Skeletal muscle tissue (tissue), 3 donors: ENCODE measurements at regions not wholly inside any gene's neighbourhood (a gene's known extent, or its start where the extent isn't known, plus 50 kb on each side); places are given as distances from the start of the nearest gene placed in this dataset.

ENCODE experiments used
- H3K27ac ChIP-seq: one replicate; pipeline ENCODE4 v1.7.0; 2013; ENCODE audit warnings: mild to moderate bottlenecking, low read depth, low read length, inconsistent platforms
- H3K27me3 ChIP-seq, 3 donors: one replicate each; pipeline ENCODE4 v1.7.0; 2013; ENCODE audit warnings: low read length in 3 of 3; ENCODE audit not compliant: control insufficient read depth in 3 of 3, insufficient read depth in 3 of 3
- H3K36me3 ChIP-seq, 3 donors: one replicate each; pipeline ENCODE4 v1.7.0; 2013; ENCODE audit warnings: low read length in 3 of 3; ENCODE audit not compliant: control insufficient read depth in 3 of 3, insufficient read depth in 3 of 3
- H3K4me1 ChIP-seq, 3 donors: one replicate each; pipeline ENCODE4 v1.7.0; 2013; ENCODE audit warnings: low read length in 3 of 3, mild to moderate bottlenecking in 3 of 3; ENCODE audit not compliant: control insufficient read depth in 3 of 3, insufficient read depth in 3 of 3
- H3K4me3 ChIP-seq, 3 donors: one replicate each; pipeline ENCODE4 v1.7.0; 2013; ENCODE audit warnings: low read length in 3 of 3
- H3K9ac ChIP-seq, 3 donors: one replicate each; pipeline ENCODE4 v1.7.0; 2013; ENCODE audit warnings: low read length in 3 of 3, mild to moderate bottlenecking in 3 of 3, moderate library complexity in 2 of 3, low read depth in 1 of 3
- H3K9me3 ChIP-seq, 3 donors: one replicate each; pipeline ENCODE4 v1.7.0; 2013; ENCODE audit warnings: low read length in 3 of 3; ENCODE audit not compliant: control insufficient read depth in 3 of 3
- donor health status: Osteomylitis.

DNA sequence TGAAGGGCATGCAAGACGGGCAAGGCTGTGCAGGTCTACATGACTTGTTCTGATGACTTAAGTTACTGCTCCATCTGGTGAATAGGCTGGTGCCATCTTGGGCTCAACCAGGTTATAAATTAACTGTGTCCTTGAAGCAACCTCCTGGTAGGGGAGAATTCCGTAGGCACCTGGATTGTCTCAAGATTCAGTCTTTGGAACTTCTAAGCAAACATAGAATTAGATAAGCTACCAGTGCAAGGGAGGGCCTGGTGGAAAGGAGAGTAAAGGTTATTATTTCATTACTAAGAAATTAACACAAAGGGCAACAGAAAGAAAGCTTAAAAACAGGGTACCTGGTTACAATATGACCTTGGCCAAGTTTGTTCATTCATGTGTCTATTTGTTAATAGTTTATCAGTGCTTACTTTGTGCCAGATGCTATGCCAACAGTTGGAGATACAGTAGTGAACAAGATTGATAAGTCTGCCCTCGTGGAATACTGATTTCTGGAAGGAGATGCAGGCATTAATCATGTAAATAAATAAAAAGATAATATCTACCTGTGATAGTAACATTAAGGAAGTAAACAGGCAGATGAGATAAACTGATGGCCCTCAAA is 107.0 kb upstream of the PALS2 start:
- Histone ChIP-seq H3K9ac (no peak overlapping the region), H3K9me3 (no peaks in the 10 kb centered on the region), H3K27ac (no peak overlapping the region), H3K4me3 (no peak overlapping the region), H3K36me3 (no peaks in the 10 kb centered on the region), H3K27me3 (no peaks in the 10 kb centered on the region), H3K4me1 (peaks cover 6 to 16% (median 6%) of the 10 kb centered on the region in 3 donors)

DNA sequence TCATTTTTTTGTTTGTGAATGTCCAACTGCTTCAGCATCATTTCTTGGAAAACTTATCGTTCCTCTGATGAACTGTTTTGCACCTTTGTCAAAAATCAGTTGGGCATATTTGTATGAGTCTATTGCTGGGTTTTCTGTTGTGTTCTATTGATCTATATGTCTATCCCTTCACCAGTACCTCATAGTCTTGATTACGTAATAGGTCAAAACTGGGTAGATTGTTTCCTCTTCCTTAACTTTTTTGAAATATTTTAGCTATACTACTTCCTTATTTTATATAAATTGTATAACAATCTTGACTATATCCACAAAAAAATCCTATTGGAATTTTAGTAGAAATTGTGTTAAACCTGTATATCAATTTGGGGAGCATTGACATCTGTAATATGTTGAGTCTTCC is 104.1 kb upstream of the PALS2 start:
- Histone ChIP-seq H3K9me3 (no peaks in the 10 kb centered on the region), H3K36me3 (no peaks in the 10 kb centered on the region), H3K4me1 (no peaks in the 10 kb centered on the region), H3K4me3 (no peak overlapping the region), H3K9ac (no peak overlapping the region), H3K27me3 (no peaks in the 10 kb centered on the region), H3K27ac (no peak overlapping the region)

DNA sequence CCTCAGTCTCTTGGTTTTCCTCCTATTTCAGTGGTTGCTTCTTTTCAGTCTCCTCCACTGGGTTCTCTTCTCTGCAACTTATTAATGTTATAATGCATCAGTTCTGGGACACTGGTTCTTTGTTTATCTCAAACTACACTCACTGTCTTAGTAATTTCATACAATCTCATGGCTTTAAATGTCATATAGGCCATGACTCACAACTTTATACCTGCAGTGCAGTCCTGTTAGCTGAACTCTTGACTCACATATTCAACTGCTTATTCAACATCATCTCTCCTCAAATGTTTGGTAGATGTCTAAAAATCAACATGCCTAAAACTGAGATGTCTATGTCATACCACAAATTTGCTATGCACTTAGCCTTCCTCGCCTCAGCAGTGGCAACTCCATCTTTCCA is 101.2 kb upstream of the PALS2 start:
- Histone ChIP-seq H3K27me3 (no peaks in the 10 kb centered on the region), H3K9ac (no peak overlapping the region), H3K9me3 (no peaks in the 10 kb centered on the region), H3K27ac (no peak overlapping the region), H3K36me3 (no peaks in the 10 kb centered on the region), H3K4me1 (peaks cover 6 to 15% (median 6%) of the 10 kb centered on the region in 3 donors), H3K4me3 (no peak overlapping the region)

DNA sequence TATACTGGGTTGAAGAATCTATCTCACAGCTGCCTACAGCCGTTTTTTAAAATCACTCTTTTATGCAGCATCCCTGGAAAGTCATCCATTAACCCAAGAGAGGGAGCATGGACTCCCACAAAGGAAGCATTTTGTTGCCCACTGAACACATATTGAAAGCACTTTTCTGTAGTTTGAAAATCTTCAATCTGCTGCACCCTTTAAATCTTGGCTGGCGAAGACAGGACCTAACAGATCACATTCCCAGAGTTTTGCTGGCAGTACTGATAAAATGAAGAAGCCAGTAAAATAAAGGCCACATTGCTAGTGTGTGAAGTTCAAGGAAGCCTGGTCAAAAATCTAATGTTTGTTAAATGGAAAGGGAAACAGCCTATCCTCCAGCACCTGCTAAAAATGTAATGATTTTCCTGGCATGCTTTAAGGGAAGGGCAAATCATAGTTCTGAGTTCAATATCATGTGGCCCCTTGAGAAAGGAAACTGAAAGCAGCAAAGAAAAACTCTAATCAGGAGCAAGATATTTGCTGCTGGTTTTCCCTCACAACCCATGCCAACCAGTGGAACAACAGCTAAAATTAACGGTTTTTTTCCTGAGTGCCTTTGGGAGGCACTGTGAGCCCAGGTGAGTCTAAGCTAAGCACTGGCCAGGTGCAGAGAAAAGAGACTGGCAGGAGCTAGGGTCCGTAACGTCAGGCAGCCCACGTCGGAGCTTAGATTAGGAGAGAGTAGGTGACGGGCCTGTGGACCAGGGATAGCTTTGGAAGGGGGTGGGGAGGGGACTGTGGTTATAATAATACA is 97.9 kb upstream of the PALS2 start:
- Histone ChIP-seq H3K9me3 (no peaks in the 10 kb centered on the region), H3K4me3 (no peak overlapping the region), H3K36me3 (no peaks in the 10 kb centered on the region), H3K27me3 (no peaks in the 10 kb centered on the region), H3K4me1 (peaks cover 8 to 31% (median 20%) of the 10 kb centered on the region in 3 donors), H3K27ac (no peak overlapping the region), H3K9ac (no peak overlapping the region)

DNA sequence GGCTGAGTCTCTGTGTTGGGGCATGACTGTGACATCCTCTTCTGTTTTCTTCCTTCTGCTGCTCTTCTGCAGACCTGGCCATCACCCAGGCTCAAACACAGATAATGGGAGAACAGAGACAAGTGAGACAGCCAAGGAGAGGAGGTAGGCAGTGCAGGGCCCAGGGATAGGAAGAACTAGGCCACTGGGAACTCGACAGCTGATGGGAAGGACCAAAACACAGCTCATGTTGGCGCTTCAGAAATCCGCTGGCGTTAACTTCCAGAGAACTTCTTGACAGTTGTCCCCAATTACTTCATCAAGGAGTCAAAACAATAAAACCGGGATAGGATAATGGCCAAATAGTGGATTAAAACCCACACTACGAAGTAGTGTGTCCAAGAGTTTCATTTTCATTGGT is 97.0 kb upstream of the PALS2 start:
- Histone ChIP-seq H3K9me3 (no peaks in the 10 kb centered on the region), H3K9ac (no peak overlapping the region), H3K27ac (no peak overlapping the region), H3K36me3 (no peaks in the 10 kb centered on the region), H3K4me3 (no peak overlapping the region), H3K4me1 (peaks cover 8 to 31% (median 20%) of the 10 kb centered on the region in 3 donors), H3K27me3 (no peaks in the 10 kb centered on the region)

DNA sequence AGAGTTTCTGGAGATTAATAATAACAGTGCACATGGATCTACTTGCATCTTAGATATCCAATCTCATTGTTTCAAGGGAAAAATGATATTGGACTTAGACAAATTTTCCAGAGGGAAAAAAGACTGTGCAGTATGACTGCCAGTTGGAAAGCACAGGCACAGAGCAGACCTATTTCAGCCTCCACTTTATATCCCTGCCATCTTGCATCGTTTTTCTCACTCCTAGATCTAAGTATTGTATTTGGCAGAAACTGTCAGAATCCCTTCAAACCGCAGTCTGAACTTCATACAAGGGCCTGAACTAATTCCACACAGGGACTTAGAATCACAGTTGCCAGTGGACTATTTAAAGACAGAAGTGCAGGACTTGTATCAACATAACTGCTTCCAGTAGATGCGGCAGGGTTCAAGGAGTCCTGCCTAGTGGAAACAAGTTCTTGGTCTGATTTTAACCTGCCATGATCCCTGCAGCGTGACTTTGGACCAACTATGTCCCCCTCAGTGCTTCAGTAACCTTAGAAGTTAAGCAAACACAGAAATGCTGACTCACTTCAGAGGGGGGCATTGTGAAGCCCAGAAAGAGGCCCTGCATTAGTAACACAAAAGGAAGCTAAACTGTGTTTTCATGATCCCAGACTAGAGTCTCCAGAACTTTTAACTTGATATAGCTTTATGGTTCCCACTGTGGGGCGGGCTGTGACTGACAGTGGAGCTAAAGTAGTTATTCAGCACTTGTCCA is 95.7 kb upstream of the PALS2 start:
- no peaks in the 10 kb centered on the region for H3K27me3 ChIP-seq
- H3K4me3 ChIP-seq = peak overlapping the region in 1 of 3 donors; percentile 6
- H3K9ac ChIP-seq = peak overlapping the region in 1 of 3 donors; percentile 36
- H3K4me1 ChIP-seq = peaks cover 8 to 31% (median 20%) of the 10 kb centered on the region in 3 donors
- H3K36me3 ChIP-seq = no peaks in the 10 kb centered on the region
- peak overlapping the region; percentile 52 for H3K27ac ChIP-seq
- H3K9me3 ChIP-seq = no peaks in the 10 kb centered on the region

DNA sequence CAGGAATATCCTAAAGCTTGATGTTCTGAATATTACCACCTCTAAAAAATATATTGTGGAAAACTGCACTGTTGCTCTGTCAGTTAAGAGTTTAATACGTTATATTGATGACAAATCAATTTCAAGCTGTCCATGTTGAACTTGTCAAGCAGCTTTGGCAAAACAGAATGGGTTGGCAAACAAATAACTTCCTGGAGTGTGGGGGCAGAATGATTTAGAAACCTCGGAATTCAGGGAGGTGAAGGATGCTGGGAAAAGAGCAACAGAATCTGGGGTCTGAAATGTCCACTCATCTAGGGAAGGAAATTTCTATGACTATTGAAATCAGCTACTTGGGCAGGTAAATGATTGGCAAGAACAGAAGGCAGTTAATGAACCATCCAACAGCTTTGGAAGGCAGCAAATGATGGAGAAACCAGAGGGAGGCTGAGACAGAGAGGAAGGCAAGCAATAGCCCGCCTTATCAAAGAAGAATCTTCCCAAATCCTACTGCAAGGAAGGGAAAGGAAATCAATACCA is 95.1 kb upstream of the PALS2 start:
- Histone ChIP-seq H3K27ac (peak overlapping the region; percentile 52), H3K27me3 (no peaks in the 10 kb centered on the region), H3K4me1 (peaks cover 8 to 31% (median 20%) of the 10 kb centered on the region in 3 donors), H3K36me3 (no peaks in the 10 kb centered on the region), H3K9ac (peak overlapping the region in 1 of 3 donors; percentile 17), H3K4me3 (no peak overlapping the region), H3K9me3 (no peaks in the 10 kb centered on the region)

DNA sequence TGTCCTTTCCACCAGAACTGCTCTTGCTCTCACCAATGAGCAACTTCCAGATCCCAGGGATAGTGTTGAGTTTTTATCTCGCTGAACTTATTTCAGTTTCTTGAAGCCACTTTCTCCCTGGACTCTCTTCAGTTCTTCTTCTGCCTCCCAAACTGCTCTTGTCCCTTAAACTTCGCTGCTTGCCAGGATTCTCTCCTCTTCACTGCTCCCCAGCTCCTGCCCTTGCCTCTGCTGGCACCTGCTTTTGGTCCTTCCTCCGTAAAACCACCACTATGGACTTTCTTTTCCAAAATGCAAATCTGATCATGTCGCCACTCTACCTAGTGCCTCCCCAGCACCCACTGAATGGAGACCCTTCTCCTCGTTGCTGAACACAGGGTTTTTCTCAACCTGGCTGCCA is 92.8 kb upstream of the PALS2 start:
- H3K36me3 ChIP-seq = no peaks in the 10 kb centered on the region
- no peaks in the 10 kb centered on the region for H3K27me3 ChIP-seq
- H3K4me3 ChIP-seq = no peak overlapping the region
- no peak overlapping the region for H3K27ac ChIP-seq
- H3K4me1 ChIP-seq = peaks cover 8 to 27% (median 18%) of the 10 kb centered on the region in 3 donors
- no peak overlapping the region for H3K9ac ChIP-seq
- no peaks in the 10 kb centered on the region for H3K9me3 ChIP-seq

DNA sequence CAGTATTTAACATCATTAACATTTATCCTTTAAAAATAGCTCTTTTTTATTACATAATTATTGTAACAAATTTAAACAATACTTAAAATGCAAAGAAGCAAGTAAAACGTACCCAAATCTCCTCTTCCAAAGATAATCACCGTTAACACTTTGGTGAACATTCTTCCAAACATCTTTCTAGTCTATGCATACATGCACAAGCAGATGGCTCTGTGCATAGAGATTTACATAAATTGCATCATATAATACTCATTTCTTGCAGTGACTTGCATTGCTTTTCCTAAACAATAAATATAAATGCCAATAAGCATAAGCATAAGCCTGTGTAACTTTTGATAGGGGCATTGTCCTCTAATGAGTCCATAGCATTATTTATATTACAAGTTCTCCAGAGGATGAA is 89.4 kb upstream of the PALS2 start:
- no peak overlapping the region for H3K9ac ChIP-seq
- no peak overlapping the region for H3K4me3 ChIP-seq
- no peaks in the 10 kb centered on the region for H3K36me3 ChIP-seq
- no peaks in the 10 kb centered on the region for H3K9me3 ChIP-seq
- H3K4me1 ChIP-seq = peaks cover 0 to under 1% (median 0%) of the 10 kb centered on the region in 3 donors
- H3K27me3 ChIP-seq = no peaks in the 10 kb centered on the region
- H3K27ac ChIP-seq = no peak overlapping the region

DNA sequence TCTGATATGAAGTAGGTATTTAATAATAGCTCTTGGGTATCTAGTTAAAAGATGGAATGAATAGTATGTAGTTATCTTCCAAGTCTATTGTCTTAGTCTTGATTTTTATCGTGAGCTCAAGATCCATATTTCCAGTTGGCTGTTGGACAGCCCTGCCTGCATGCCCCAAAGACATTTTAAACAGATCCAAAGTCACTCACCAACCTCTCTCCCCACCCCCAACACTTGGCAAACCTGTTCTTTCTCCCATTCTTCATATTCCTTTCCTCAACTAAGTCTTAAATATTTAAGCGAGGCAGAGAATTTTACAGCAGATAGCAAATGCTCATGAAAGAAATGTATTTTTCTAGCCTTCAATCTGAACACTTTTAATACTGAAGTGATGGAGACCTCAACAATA is 80.7 kb upstream of the PALS2 start:
- no peak overlapping the region for H3K4me3 ChIP-seq
- H3K9me3 ChIP-seq = no peaks in the 10 kb centered on the region
- H3K36me3 ChIP-seq = no peaks in the 10 kb centered on the region
- H3K27me3 ChIP-seq = no peaks in the 10 kb centered on the region
- no peak overlapping the region for H3K27ac ChIP-seq
- no peak overlapping the region for H3K9ac ChIP-seq
- no peaks in the 10 kb centered on the region for H3K4me1 ChIP-seq
